ENCODE measurements at regions not wholly inside any gene's neighbourhood (a gene's known extent, or its start where the extent isn't known, plus 50 kb on each side); places are given as distances from the start of the nearest gene placed in this dataset.

DNA sequence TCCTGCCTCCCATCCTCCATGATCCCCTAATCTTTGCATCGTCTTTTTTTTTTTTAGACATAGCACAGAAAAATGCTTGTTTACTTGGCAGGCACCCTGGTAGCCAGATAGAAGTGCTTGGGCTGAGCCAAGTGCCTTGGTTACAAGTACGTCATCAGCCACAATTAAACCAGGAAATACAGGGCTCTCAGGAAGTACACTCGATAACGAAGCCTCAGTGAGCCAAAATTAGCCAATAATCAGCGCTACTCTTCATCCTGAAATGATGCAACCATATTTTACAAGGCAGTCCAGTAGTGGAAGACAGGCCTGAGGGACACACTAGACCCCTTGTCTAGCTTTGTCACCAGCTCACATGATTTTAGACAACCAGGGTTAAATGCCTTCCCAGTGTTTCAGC lies 194.0 kb upstream of the NBEA start:
- H3K9me3 ChIP-seq (ENCODE audit: insufficient read depth, low read depth) = no peaks in the 10 kb centered on the region; the same call in 1 of the 2 replicates
- BruUV-seq (replicated peaks) = no TSS peak
- no peaks in the 10 kb centered on the region for H3K4me1 ChIP-seq (replicated peaks; ENCODE audit: insufficient read depth)
- CTCF ChIA-PET = no interaction called here
- no peak overlapping the region for H3K4me2 ChIP-seq
- no peak overlapping the region for H3K27ac ChIP-seq
- H3K36me3 ChIP-seq (ENCODE audit: low read depth) = no peaks in the 10 kb centered on the region
- no peak overlapping the region for H3K4me3 ChIP-seq
- POLR2A ChIA-PET (ENCODE audit: unreplicated experiment) = no interaction called here
- no peak for TF ChIP-seq EZH2 (IDR thresholded peaks at IDR 0.05; ENCODE audit: low read depth)
- no peak for TF ChIP-seq CTCF (conservative IDR thresholded peaks at IDR 0.05)
- no peak for DNase-seq
- no peaks in the 10 kb centered on the region for H3K27me3 ChIP-seq (ENCODE audit: insufficient read depth, low read depth)
- H4K20me1 ChIP-seq (ENCODE audit: insufficient read depth) = no peaks in the 10 kb centered on the region
- H3K9me2 ChIP-seq (ENCODE audit: insufficient read depth) = no peaks in the 10 kb centered on the region
- no peaks in the 10 kb centered on the region for H3F3A ChIP-seq (ENCODE audit: insufficient read depth, low read depth)
- H2AFZ ChIP-seq = no peak overlapping the region
- no peaks in the 10 kb centered on the region for H3K79me2 ChIP-seq (ENCODE audit: low read depth)
- intact Hi-C loops (cut with micrococcal nuclease; ENCODE audit: unreplicated experiment) = no loop called here

GRCh38 chr13:34748596-34748995 lies 193.5 kb upstream of the NBEA start:
- Histone ChIP-seq H3F3A (ENCODE audit: insufficient read depth, low read depth) (no peaks in the 10 kb centered on the region), H3K4me2 (no peak overlapping the region), H3K79me2 (ENCODE audit: low read depth) (no peaks in the 10 kb centered on the region), H3K9me2 (ENCODE audit: insufficient read depth) (no peaks in the 10 kb centered on the region), H3K36me3 (ENCODE audit: low read depth) (no peaks in the 10 kb centered on the region), H3K4me3 (no peak overlapping the region), H3K4me1 (replicated peaks; ENCODE audit: insufficient read depth) (no peaks in the 10 kb centered on the region), H4K20me1 (ENCODE audit: insufficient read depth) (no peaks in the 10 kb centered on the region), H3K27me3 (ENCODE audit: insufficient read depth, low read depth) (no peaks in the 10 kb centered on the region), H2AFZ (no peak overlapping the region), H3K9me3 (ENCODE audit: insufficient read depth, low read depth) (no peaks in the 10 kb centered on the region; the same call in 1 of the 2 replicates), H3K27ac (no peak overlapping the region)
- no peak for DNase-seq
- ChIA-PET POLR2A (ENCODE audit: unreplicated experiment) (no interaction called here), CTCF (no interaction called here)
- TF ChIP-seq CTCF (conservative IDR thresholded peaks at IDR 0.05) (no peak), EZH2 (IDR thresholded peaks at IDR 0.05; ENCODE audit: low read depth) (no peak)
- no TSS peak for BruUV-seq (replicated peaks)
- intact Hi-C loops (cut with micrococcal nuclease; ENCODE audit: unreplicated experiment) = no loop called here

DNA sequence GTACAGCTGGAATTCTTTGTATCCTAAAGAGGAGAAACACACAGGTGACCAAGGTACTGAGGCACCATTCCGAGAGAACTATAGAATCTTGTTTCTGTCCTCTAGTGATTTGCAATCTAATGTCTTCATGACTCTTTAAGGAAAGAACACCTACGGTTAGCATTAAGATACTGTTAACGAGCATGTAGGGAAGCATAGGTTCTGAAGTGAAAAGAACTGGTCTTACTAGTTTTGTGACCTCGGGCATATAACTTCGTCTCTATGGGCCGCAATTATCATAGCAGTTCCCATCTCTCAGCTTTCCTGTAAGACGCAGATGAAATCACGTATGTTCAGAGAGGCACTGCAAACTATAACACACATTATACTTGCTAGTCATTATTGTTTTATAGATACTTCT lies 193.0 kb upstream of the NBEA start:
- Histone ChIP-seq H3K27me3 (ENCODE audit: insufficient read depth, low read depth) (no peaks in the 10 kb centered on the region), H3K9me2 (ENCODE audit: insufficient read depth) (no peaks in the 10 kb centered on the region), H3K27ac (no peak overlapping the region), H3K4me3 (no peak overlapping the region), H3K9me3 (ENCODE audit: insufficient read depth, low read depth) (no peaks in the 10 kb centered on the region; the same call in 1 of the 2 replicates), H2AFZ (no peak overlapping the region), H4K20me1 (ENCODE audit: insufficient read depth) (no peaks in the 10 kb centered on the region), H3K79me2 (ENCODE audit: low read depth) (no peaks in the 10 kb centered on the region), H3K4me2 (no peak overlapping the region), H3K4me1 (replicated peaks; ENCODE audit: insufficient read depth) (no peaks in the 10 kb centered on the region), H3F3A (ENCODE audit: insufficient read depth, low read depth) (no peaks in the 10 kb centered on the region), H3K36me3 (ENCODE audit: low read depth) (no peaks in the 10 kb centered on the region)
- CTCF ChIA-PET = no interaction called here
- DNase-seq = no peak
- BruUV-seq (replicated peaks) = no TSS peak
- intact Hi-C loops (cut with micrococcal nuclease; ENCODE audit: unreplicated experiment) = no loop called here
- POLR2A ChIA-PET (ENCODE audit: unreplicated experiment) = no interaction called here
- no peak for TF ChIP-seq EZH2 (IDR thresholded peaks at IDR 0.05; ENCODE audit: low read depth)
- TF ChIP-seq CTCF (conservative IDR thresholded peaks at IDR 0.05) = no peak
